Stimulated activated effector memory CD8-positive, alpha-beta T cell treated with anti-CD3 and anti-CD28 coated beads, Interleukin-12 subunit alpha, Interleukin-12 subunit beta, amount 100 ng/mL, for 72 hours (primary cell): ENCODE measurements at regions not wholly inside any gene's neighbourhood (a gene's known extent, or its start where the extent isn't known, plus 50 kb on each side); places are given as distances from the start of the nearest gene placed in this dataset.
"Not testable (repeated sequence)": the region's sequence is repeated elsewhere in the genome, so short reads cannot be mapped to it uniquely, and the experiment has no call there.

ENCODE experiments used
- ATAC-seq: fragments of 150-1000 bp; cut with Tn5 transposase; 2 replicates; pipeline ENCODE4 v1.10.0; 2021
- DNase-seq, 2 donors: peaks; one replicate each; pipeline ENCODE4 v3.0.0; 2021 to 2022; ENCODE audit warnings: low spot score in 2 of 2
- H3K27ac Mint-ChIP-seq: one replicate; pipeline ENCODE4 v1.8.0; 2022; ENCODE audit warnings: mild to moderate bottlenecking, mixed read lengths
- H3K36me3 Mint-ChIP-seq: one replicate; pipeline ENCODE4 v1.8.0; 2022; ENCODE audit warnings: mild to moderate bottlenecking, mixed read lengths
- H3K4me1 Mint-ChIP-seq: one replicate; pipeline ENCODE4 v1.8.0; 2022; ENCODE audit warnings: mixed read lengths
- H3K4me3 Mint-ChIP-seq: one replicate; pipeline ENCODE4 v1.8.0; 2022; ENCODE audit warnings: mild to moderate bottlenecking, mixed read lengths
- H3K9me3 Mint-ChIP-seq: one replicate; pipeline ENCODE4 v1.8.0; 2022; ENCODE audit warnings: mixed read lengths

- no peak overlapping the region for H3K27ac Mint-ChIP-seq
- no peaks in the 10 kb centered on the region for H3K4me1 Mint-ChIP-seq
- DNase-seq (no peak), ATAC-seq (no peak)
- H3K4me3 Mint-ChIP-seq, result no peak overlapping the region
- no peaks in the 10 kb centered on the region for H3K9me3 Mint-ChIP-seq
- no peaks in the 10 kb centered on the region for H3K36me3 Mint-ChIP-seq
These were observed 429.9 kb downstream of the SPRY2 start for GRCh38 chr13:79910875-79911540.

- H3K27ac Mint-ChIP-seq, result no peak overlapping the region
- no peaks in the 10 kb centered on the region for H3K36me3 Mint-ChIP-seq
- no peak for ATAC-seq
- no peaks in the 10 kb centered on the region for H3K9me3 Mint-ChIP-seq
- H3K4me3 Mint-ChIP-seq, result no peak overlapping the region
- H3K4me1 Mint-ChIP-seq, result no peaks in the 10 kb centered on the region
- DNase-seq, result no peak
These were observed 428.7 kb downstream of the NDFIP2 start for GRCh38 chr13:79909644-79910043.

DNA sequence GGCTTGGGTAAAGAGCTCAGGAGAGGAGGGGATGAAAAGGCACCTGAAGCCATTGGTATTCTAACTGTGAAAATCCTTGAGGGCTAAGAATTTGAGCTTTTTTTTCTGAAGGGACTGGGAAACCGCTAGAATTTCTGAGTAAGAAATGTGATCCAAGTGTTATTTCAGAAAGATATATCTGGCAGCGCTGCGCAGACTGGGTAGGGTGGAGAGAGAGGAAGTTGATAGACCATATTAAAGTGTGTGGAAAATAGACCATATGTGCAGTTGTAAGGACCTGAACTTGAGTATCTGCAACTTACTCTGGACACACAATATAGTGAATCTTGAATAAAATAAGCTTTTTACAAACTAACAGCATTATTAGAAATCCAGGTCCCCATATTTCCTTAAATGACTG, 427.4 kb downstream of the NDFIP2 start:
- H3K36me3 Mint-ChIP-seq, result no peaks in the 10 kb centered on the region
- no peak for ATAC-seq
- no peak overlapping the region for H3K4me3 Mint-ChIP-seq
- no peaks in the 10 kb centered on the region for H3K4me1 Mint-ChIP-seq
- H3K9me3 Mint-ChIP-seq, result no peaks in the 10 kb centered on the region
- no peak overlapping the region for H3K27ac Mint-ChIP-seq
- no peak for DNase-seq

DNA sequence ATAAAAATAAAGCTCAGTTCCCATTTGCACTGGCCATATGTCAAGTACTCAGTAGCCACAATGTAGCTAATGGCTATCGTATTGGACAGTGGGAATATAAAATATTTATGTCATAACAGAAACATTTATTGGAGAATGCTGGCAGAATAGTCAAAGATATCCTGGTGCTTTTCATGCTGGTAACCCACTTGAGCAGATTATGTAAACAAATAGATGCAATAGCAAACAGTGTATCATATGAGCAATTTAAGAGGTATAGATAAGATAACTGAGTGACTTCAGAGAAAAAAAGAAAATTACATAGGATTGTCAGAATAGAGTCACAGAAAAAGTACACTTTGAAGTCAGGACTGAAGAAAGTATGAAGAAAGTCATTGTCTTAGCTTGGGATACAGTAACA, 426.6 kb downstream of the NDFIP2 start:
- DNase-seq (no peak), ATAC-seq (no peak)
- H3K36me3 Mint-ChIP-seq, result no peaks in the 10 kb centered on the region
- no peaks in the 10 kb centered on the region for H3K4me1 Mint-ChIP-seq
- no peaks in the 10 kb centered on the region for H3K9me3 Mint-ChIP-seq
- H3K4me3 Mint-ChIP-seq, result no peak overlapping the region
- no peak overlapping the region for H3K27ac Mint-ChIP-seq

- Mint-ChIP-seq H3K9me3 (no peaks in the 10 kb centered on the region), H3K4me3 (no peak overlapping the region), H3K27ac (no peak overlapping the region), H3K4me1 (no peaks in the 10 kb centered on the region), H3K36me3 (no peaks in the 10 kb centered on the region)
- DNase-seq (no peak), ATAC-seq (no peak)
These were observed 425.4 kb downstream of the NDFIP2 start for GRCh38 chr13:79906345-79906744.

GRCh38 chr13:79905018-79905417, 424.1 kb downstream of the NDFIP2 start:
- Mint-ChIP-seq H3K36me3 (no peaks in the 10 kb centered on the region), H3K27ac (no peak overlapping the region), H3K4me1 (no peaks in the 10 kb centered on the region), H3K9me3 (no peaks in the 10 kb centered on the region), H3K4me3 (no peak overlapping the region)
- ATAC-seq (no peak), DNase-seq (no peak)

- no peaks in the 10 kb centered on the region for H3K9me3 Mint-ChIP-seq
- no peak for DNase-seq
- ATAC-seq, result no peak
These were observed 423.6 kb downstream of the NDFIP2 start for GRCh38 chr13:79904581-79904980.

DNA sequence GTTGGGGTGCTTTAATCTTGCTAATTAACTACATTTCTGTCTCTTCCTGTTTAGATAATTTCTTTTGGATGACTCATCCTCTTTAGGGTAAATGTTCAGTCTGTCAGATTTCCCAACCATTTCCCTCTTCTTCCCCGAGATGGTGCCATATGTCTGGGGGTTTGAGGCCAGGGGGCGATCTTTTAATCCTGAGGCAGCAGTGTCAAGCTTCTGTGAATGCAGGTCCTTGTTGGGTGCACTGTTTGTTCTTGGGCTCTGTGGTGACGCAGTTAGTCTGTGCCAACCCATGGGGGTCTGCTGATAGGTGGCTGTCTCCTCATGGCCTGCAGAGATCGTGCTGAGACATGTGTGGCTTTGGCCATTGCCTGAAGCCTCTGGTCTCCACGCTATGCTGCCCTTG, 420.4 kb downstream of the NDFIP2 start:
- no peaks in the 10 kb centered on the region for H3K4me1 Mint-ChIP-seq
- DNase-seq, result no peak
- H3K36me3 Mint-ChIP-seq, result no peaks in the 10 kb centered on the region
- H3K4me3 Mint-ChIP-seq, result no peak overlapping the region
- H3K9me3 Mint-ChIP-seq, result no peaks in the 10 kb centered on the region
- no peak for ATAC-seq
- H3K27ac Mint-ChIP-seq, result no peak overlapping the region

More at GRCh38 chr13:79904581-79904980, 423.6 kb downstream of the NDFIP2 start:
- no peaks in the 10 kb centered on the region for H3K36me3 Mint-ChIP-seq
- no peak overlapping the region for H3K4me3 Mint-ChIP-seq
- no peaks in the 10 kb centered on the region for H3K4me1 Mint-ChIP-seq
- H3K27ac Mint-ChIP-seq, result no peak overlapping the region

DNA sequence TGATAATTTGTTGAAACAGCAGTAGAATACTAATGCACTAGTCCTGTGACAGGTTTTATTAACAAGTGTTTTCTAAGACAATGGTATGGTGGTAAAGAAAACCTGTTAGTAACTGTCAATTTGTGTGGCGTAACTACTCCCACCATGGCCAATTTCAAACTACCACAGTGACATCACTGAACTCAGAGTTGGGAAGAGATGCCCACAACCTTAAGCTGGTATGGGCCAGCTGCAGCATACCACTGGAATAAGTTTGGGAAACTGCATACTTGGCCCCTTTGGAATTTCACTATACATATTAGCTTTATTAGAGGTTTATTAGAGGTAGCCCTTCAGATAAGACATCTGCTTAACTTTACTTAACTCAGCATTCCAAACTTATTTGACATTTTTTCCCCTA, 419.4 kb downstream of the NDFIP2 start:
- DNase-seq (no peak), ATAC-seq (no peak)
- no peaks in the 10 kb centered on the region for H3K4me1 Mint-ChIP-seq
- no peaks in the 10 kb centered on the region for H3K9me3 Mint-ChIP-seq
- H3K4me3 Mint-ChIP-seq, result no peak overlapping the region
- H3K36me3 Mint-ChIP-seq, result no peaks in the 10 kb centered on the region
- H3K27ac Mint-ChIP-seq, result no peak overlapping the region

- Mint-ChIP-seq H3K4me1 (no peaks in the 10 kb centered on the region), H3K4me3 (no peak overlapping the region), H3K9me3 (no peaks in the 10 kb centered on the region), H3K27ac (no peak overlapping the region), H3K36me3 (no peaks in the 10 kb centered on the region)
- ATAC-seq (no peak), DNase-seq (no peak)
These were observed 418.0 kb downstream of the NDFIP2 start for GRCh38 chr13:79898996-79899395.

GRCh38 chr13:79898202-79898826, 417.4 kb downstream of the NDFIP2 start:
- H3K4me3 Mint-ChIP-seq, result no peak overlapping the region
- DNase-seq (no peak), ATAC-seq (no peak)
- no peaks in the 10 kb centered on the region for H3K4me1 Mint-ChIP-seq
- no peak overlapping the region for H3K27ac Mint-ChIP-seq
- H3K9me3 Mint-ChIP-seq, result no peaks in the 10 kb centered on the region
- H3K36me3 Mint-ChIP-seq, result no peaks in the 10 kb centered on the region

- ATAC-seq, result no peak
- Mint-ChIP-seq H3K4me1 (no peaks in the 10 kb centered on the region), H3K9me3 (no peaks in the 10 kb centered on the region), H3K27ac (no peak overlapping the region), H3K4me3 (no peak overlapping the region), H3K36me3 (no peaks in the 10 kb centered on the region)
- DNase-seq, result no peak
These were observed 415.9 kb downstream of the NDFIP2 start for GRCh38 chr13:79896851-79897250.

DNA sequence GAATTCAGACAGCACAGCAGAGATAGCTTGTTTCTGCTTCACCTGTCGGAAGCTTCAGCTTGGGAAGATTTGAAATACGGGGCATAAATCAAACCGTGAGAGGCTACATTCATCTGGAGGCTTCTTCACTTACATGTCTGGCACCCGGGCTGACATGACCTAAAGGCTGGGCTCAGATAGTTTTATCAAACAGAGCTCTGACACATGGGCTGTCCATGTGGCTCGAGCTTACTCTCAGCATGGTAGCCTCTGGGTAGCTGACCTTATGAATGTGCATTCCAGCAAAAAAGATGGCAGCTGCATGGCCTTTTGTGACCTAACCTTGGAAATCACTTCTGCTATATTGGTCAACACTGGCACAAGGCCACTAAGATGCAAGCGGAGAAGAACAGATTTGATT, 414.5 kb downstream of the NDFIP2 start:
- Mint-ChIP-seq H3K27ac (no peak overlapping the region), H3K36me3 (no peaks in the 10 kb centered on the region), H3K4me3 (no peak overlapping the region), H3K9me3 (no peaks in the 10 kb centered on the region), H3K4me1 (no peaks in the 10 kb centered on the region)
- no peak for DNase-seq
- ATAC-seq, result no peak

DNA sequence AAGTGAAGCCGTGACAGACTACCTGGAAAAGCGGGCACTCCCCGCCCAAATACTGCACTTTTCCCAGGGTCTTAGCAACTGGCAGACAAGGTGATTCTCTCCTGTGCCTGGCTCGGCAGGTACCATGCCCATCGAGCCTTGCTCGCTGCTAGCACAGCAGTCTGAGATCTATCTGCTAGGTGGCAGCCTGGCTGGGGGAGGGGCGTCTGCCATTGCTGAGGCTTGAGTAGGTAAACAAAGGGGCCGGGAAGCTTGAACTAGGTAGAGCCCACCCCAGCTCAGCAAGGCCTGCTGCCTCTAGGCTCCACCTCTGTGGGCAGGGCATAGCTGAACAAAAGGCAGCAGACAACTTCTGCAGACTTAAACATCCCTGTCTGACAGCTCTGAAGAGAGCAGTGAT, 406.3 kb downstream of the NDFIP2 start:
- H3K9me3 Mint-ChIP-seq, result peaks cover 10% of the 10 kb centered on the region
- not testable (repeated sequence) for H3K27ac Mint-ChIP-seq, H3K4me1 Mint-ChIP-seq, H3K4me3 Mint-ChIP-seq, H3K36me3 Mint-ChIP-seq, DNase-seq, ATAC-seq

DNA sequence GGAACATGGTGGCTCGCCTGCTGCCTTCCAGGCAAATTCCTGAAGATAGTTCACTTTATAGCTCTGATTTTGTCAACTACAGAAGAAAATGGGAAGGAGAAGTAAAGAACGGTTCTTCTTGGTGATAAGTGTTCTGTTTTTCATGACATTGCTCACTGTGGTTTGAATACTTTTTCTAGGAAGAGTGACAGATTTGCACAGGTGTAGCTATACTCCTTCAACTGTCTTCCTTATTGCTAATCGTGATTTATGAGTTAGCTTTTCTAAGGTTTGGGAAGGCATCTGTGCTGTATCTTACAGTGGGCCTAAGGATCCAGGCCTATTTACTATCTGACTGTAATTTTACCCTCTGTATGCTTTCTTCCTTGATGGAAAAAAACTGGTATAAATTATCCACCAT, 405.6 kb downstream of the NDFIP2 start:
- no peak overlapping the region for H3K4me3 Mint-ChIP-seq
- ATAC-seq, result no peak

GRCh38 chr13:79884890-79885289, 403.9 kb downstream of the NDFIP2 start:
- no peak for ATAC-seq
- H3K36me3 Mint-ChIP-seq, result no peaks in the 10 kb centered on the region
- no peak overlapping the region for H3K27ac Mint-ChIP-seq
- H3K4me1 Mint-ChIP-seq, result no peaks in the 10 kb centered on the region
- DNase-seq, result no peak
- H3K4me3 Mint-ChIP-seq, result no peak overlapping the region
- peaks cover 8% of the 10 kb centered on the region for H3K9me3 Mint-ChIP-seq

More for the DNA sequence above, 405.6 kb downstream of the NDFIP2 start:
- Mint-ChIP-seq H3K27ac (no peak overlapping the region), H3K4me1 (no peaks in the 10 kb centered on the region), H3K36me3 (no peaks in the 10 kb centered on the region), H3K9me3 (peaks cover 10% of the 10 kb centered on the region)
- no peak for DNase-seq
